LoVo (cell line): ENCODE measurements at regions not wholly inside any gene's neighbourhood (a gene's known extent, or its start where the extent isn't known, plus 50 kb on each side); places are given as distances from the start of the nearest gene placed in this dataset.

ENCODE experiments used
- DNase-seq: peaks from one replicate; pipeline ENCODE4 v3.0.0-alpha.2; 2016; ENCODE audit warnings: low spot score

DNA sequence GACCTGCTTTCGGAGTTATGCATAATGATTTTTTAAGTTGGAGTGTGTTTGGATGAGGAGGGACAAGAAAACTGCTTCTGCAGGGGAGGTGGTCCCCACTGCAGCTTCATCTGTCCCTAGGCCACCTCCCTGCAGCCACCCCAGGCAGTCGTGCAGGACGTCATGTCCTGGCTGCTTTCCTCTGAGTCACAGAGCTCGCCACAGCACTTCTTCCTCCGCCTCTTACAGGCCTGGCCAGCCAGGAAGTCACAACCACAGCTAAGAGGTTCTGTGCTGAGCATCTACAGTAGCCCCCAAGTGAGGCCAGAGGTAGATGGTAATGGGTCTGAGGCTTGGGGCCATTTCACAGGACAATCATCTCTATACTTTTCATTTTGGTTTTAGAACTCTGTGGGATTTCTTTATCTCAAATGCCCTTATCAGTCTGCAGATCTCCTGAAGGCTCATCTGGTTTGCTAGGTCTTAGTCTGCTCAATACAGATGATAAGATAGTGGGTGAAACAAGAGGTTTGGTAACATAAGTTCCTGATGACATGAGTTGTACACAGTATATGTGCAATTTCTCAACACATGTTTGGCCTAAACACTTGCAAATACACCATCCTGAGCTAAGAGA is 106.4 kb downstream of the ARF6 start:
- DNase-seq: peak; percentile 74

DNA sequence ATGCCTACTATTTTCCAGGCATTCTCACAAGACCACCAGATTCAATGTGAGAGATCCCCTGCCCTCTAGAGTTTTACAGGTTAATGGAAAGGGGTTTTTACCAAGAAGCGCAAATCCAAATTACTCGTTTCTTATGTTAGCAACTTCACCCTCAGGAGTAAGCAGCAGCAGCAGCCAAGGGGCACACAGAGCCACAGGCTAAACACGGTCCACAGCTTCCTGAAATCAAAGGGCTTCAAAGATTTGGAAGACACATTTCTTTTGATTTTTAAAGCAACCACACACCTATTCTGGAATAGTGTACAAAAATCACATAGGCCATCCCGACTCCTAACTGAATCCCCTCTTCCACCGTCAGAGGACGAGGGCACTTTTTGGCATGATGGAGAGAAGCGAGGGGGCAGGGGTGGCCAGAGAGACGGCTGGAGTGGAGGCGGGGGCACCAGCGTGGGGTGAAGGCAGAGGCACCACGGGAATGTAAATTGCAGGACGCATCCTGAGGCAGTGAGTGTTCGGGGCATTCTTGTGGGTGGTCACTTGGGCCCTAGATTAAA is 107.0 kb downstream of the ARF6 start:
- DNase-seq: no peak

DNA sequence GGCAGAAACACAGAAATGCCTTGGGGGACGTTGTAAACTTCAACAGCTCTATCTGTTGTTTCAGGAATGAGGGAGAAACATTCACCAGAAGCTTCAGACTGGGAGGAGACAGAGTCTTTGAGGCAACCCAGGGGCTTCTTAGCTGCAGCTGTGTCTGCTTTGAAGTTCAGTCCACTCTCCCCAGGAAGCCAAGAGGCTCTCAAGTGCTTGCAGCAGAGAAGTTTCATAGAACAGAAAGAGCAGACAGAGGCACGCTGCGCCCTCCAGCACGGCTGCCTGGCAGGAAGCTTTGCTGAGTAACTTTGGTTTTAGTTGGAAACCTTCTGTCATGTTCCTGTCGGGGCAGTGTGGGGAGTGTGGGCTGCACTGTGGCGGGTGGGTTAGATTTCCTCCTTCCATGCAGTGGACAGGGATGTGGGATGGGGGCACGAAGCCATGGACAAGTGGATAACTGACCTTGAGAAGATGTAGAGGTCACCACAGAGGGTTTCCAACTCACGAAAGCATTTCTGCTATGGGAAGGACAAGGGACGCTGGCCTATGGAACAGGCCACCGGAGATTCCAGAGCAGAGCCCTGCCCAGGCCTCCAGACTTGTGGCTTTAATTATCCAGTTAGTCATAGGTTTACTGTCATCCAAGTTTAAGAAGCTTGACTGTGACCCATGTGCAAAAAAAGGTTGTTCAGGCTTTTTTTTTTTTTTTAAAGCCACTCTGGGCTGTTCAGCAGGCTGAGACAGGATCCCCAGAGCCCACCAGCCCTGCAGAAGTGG is 107.7 kb downstream of the ARF6 start:
- DNase-seq: peak; percentile 87

DNA sequence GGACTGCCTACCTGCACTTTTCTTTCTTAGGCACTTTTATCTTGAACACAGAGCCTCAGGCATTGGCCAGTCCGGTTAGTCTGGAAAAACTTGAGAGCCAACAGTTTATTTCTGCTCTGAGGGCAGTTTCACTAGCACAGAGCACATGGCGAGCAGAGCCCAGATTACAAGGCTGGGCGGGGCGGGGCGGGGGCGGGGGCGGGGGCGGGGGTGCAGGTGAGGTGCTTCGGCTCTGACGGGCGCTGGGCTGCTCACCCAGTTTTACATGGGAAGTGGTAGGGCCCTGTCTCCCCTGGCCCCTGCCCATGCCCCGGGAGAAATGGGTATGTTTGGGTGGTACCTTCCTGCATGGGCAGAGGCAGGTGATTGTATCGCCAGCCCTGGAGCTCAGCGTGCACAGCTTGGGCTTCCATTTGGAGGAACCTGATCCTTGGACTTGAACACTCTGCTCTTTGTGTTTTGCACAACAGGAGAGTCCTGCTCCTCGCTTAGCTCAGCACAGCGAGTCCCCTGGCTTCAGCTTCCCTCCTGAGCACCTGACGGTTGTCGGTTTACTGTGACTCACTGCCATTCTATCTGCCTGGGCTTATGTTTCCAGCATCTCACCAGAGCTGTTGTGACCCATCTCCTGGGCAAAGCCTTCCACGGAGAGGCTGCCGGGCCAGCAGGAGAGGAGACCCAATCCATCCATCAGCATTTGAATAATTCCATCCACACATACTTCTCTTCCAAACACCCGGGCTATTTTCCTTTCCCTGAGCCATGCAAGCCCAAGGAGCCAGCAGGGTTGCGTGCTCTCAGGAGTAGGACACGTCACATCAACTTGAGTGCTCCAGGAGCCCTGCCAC is 108.5 kb downstream of the ARF6 start:
- DNase-seq: peak; percentile 74

DNA sequence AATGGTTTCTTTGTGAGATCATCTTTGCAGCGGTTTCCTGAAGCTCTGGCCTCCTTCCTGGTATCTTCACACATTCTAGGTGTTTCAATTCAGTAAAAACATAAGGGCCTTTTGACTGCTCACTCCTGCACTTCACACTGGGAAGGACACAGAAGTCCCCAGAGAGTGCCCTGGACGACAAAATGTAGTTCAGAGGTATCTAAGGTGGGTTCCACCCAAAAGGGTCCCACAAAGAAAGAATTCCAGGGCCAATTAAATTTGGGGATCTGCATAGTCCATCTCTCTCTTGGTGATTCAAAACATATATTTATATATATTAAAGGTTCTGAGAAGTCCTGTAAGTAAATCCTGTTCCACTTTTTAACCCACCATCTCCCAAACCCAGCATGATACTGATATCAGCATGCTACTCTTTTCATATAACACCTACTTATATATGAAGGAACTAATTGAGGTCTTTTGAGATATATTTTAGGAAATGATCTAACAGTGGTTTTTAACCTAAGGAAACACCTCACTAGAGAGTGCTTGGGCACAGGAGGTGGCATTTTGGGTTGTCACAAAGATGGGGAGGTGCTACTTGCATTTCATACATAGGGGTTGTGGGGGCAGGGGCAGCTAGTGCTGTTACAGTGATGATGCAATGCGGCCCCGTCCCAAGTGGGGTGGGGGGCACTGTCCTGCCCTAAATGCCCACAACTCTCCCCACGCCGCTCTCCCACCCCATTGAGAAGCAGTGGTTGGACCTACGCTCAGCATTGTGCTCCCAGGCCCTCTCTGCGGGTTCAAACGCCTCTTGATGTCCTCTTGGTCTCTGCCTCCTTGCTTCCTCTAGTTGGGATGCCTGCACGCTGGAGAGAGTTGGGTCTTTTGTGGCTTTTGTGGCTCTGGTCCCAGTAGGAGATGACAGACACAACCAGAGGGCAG is 109.4 kb downstream of the ARF6 start:
- DNase-seq: no peak

DNA sequence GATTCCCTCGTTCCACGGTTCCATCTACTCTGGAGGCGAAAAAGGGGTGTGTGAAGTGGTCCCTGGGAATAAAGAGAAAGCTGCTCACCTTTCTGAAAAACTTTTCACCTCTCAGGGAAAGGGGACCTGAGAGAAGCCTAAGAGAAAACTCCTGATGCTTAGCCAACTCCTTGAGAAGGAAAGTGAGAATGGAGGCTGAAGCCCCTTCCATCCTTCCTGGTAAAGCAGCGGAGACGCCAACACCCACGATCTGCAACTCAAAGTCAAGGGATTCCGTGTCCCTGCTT is 110.0 kb downstream of the ARF6 start:
- no peak for DNase-seq

DNA sequence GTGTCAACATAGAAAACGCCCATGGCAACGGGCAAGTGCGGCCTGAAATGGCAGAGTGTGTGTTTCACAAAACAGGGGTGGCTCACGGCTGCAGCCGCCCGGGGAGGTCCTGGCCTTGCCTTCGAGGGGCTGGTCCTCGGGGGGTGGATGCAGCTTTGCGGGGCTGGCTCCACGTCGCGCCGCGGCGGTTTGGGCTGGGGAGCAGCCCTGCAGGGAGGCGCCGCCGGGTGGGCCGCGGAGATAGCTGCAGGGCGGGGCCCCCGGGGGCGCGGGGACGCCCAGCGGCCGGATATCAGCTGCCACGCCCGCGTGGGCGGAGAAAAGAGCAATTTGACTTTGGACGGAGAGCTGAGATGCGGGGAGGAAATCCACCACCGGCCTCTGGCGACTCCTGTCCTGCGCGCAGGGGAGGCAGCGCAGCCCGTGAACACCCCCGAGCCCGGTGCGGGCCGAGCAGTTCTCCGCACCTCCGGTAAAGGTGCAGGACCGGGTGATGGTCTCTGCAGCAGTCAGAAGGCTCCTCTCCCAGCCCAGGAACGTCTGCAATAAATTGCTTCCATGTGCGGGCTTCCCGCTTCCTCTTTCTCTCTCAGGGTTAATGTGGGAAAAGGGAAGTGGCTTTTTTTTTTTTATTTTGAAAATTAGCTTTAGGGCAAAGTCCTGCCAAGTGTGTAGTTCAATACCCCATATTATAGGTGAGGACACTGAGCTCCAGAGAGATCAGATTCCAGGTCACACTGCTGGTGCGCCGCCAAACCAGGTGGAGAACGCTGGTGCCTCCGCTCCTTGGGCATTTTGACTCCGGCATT is 110.5 kb downstream of the ARF6 start:
- peak; percentile 85 for DNase-seq

DNA sequence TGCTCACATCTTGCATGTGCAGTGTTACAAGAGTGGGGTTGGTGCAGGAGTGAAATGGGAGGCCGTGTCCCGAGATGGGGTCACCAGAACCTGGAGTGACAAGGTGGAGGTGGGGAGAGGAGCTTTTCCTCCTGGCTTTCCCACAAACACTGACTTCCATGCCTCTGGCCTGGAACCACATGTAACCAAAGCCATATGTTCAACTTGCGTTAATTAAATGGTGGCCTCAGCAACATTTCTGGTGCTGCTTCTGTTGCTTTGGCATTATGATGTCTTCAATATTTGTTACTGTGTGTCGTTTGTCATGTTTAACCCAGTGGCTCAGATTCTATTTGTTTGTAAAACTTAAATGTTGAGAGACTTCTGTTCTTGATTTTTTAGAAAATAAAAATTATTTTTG is 110.2 kb downstream of the VCPKMT start:
- no peak for DNase-seq

DNA sequence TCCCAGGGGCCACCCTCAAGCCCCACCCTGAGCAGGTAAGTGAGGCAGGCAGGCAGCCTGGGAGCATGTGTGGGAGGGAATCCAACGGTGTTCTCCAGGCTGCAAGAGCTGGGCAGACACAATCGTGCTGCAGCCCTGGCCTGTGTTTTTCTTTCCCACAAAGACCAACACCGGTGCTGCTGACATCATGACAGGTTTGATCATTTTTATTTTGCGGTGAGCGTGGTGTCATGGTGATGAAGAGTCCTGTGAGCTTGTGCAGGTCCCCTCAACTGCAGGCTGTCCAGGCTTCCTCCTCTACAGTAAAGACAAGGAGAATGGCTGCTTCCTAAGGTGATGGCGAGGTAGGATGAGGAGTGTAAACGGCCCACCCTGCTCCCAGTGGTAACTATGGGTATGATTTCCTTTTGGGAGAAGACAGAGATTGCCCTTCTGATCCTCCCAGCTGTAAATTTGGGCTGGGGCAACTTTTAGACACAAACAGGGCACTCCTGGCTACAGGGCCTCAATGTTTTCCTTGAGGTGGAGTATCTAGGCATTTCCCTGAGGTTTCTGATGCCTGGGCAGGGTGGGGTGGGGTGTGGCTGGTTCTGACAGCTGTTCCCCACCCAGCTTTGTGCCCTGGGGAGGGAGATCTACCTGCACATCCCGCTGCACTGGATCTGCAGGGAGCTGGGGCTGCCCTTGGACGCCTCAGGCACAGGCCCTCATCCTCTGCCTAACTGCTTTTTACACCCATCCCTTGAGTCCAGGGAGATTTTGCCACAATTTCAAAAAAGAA is 109.1 kb downstream of the VCPKMT start:
- DNase-seq: peak; percentile 80

DNA sequence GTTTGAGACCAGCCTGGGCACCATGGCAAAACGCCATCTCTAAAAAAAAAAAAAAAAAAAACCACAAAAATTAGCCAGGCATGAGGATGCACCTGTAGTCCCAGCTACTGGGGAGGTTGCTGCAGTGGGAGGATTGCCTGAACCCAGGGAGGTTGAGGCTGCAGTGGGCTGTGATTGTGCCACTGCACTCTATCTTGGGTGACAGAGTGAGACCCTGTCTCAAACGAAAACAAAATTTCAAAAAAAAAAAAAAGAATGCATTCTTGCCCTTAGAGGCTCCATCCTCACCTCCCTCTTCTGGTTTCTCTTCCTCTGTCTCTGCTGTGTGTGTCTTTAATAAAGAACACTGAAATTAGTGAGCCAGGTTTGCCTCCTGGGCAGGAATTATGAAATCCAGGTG is 107.8 kb downstream of the VCPKMT start:
- no peak for DNase-seq

DNA sequence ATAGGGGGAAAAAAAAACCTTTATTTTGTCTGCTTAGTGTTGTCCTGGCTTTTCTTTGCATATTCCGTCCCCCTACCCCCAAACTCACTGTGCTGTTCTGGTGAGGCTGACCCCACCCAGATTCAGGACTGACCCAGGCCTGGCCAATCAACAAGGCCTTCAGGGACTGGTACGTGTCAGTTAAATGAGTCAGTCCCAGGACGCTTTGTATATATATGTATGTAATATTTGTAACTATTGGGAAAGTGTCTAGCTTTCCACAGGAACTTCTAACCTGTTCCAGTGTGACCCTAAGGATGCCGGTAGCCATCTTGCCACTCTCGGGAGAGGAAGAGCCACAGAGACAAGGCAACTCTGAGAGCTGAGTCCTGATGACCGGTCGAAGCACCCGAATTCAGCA is 107.4 kb downstream of the VCPKMT start:
- DNase-seq: no peak

DNA sequence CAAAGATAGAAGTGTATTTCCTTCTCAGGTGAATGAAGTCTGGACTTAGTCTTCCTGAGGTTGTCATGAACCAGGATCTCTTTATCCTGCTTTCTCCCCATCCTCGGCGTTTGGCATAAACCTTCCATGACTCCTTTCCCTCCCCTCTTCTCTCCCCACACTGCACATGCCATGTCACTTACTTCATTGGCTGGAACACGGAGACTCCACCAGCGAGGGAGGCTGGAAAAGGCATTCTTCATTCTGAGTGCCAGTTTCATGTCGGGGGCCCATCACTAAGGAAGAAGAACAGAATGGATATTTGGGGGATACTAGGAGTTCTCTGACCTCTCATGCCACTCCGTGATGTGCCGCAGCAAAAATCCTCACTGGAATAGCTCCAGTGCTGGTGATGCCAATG is 105.6 kb downstream of the VCPKMT start:
- no peak for DNase-seq

DNA sequence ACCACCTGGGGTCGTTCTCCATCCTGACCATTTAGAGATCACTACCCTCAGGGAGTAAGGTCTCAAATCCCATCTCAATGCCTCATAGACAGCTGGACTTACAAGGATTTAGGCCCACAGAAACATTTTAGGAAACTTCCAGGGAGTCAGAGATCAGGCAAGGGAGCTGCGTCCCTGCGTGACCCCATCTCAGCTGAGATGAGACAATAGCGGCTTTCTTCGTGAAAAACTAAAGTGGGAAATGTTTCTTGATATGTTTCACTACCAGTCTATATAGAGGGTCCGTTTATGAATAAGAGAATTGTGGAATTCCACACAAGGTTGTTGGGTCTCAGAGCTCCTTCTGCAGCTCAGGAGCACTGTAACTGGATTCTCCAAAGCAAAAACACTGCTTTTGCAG is 105.1 kb downstream of the VCPKMT start:
- DNase-seq: no peak

DNA sequence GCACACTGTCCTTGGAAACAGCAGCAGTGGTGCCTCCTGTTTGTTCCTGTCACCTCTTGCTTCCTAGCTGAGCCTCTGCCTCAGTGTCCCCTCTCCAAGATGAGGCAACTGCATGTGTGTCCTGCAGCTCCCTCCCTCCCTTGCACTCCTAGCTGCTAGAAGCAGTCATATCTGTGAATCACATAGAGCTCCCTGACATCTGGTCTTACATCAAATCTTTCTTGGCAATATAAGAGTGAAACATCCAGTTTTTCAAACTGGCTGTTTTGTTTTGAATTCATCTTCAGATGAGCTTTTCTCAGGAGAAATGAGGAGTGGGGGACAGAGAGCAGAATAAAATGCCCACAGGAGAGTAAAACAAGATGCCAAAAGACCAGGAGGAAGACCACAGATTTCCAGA is 103.7 kb downstream of the VCPKMT start:
- DNase-seq: no peak

DNA sequence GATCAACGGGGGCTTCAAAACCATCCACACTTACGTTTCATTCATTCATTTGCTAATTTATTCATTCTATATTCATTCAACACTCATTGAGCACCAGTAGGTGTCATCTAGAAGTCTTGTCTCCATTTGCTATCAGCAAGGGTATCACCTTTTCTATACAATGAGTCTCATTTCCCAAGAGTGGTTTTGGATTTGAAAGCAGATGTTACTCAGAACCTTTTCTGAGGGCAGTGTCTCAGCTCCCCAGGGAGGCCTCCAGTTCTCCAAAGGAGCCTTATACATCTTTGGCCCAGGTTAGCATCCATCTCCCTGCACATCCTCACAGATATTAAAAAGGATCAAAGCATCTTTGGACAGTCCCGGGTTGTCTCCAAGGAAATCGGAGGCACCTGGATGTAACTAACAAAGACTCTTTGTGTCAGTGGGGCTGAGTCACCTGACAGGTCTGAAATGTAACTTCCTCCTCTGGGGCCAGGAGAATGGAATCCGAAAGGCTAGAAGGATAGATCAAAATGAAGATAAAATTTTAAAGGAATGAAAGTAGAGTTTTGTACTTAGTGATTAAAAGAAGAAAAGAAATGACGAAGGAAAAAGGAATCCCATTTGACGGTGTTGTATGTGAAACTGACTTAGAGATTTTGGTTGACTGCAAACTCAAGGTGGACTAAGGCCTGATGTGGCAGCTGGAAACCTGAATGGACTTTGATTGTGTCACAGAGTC is 103.0 kb downstream of the VCPKMT start:
- DNase-seq: peak; percentile 79

DNA sequence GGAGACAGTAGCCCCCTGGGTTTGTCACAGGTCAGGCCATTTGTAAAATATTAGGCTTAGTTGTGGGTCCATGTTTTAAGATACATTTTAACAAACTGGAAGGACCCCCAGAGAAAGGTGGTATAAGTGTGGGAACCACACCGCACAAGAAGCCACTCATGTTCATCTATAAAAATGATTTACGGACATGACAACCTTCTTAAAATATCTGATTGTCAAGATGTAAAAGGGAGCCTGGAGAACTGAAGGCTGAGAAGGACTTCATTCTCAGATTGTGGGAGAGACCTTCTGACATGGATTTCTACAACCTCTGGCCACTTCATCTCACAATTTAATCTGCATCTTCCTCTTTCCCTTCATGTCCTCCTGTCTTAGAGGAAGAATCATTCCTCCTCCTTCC is 102.4 kb downstream of the VCPKMT start:
- no peak for DNase-seq

DNA sequence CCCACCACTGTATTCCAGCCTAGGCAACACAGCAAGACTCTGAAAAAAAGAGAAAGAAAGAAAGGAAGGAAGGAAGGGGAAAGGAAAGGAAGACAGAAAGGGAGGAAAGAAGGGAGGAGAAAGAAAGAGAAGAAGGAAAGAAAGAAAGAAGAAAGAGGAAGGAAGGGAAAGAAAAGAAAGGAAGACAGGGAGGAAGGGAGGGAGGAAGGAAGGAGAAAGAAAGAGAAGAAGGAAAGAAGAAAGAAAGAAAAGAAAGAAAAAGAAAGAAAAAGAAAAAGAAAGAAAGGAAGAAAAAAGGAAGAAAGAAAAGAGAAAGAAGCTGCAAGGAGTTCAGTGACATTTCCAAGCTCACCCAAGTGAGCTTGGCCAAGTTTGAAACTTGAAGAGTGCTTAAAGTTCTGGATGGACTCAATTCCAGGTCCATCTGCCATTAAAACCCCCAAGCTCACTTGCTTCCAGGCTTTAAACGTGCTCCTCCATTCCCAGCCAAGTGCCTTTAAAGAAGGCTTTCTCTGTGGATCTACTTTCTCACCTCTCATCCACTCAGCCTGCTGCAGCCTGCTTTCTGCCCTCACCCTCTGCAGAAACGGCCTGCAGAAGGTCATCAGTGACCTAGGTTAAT is 101.5 kb downstream of the VCPKMT start:
- no peak for DNase-seq

DNA sequence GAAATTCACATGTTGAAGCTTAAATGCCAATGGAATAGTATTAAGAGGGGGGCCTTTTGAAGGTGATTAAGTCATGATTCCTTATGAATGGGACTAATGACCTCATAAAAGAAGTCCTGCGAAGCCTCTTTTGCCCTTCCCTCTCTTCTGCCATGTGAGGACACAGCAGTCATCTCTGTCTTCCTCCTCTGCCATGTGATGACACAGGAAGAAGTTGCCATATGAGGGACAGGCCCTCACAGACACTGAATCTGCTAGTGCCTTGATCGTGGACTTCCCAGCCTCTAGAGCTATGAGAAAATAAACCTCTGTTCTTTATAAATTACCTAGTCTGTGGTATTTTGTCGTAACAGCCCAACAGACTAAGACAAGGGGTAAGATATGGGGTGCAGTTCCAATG is 100.7 kb downstream of the VCPKMT start:
- no peak for DNase-seq
